HG03045 (cell line): ENCODE measurements at regions not wholly inside any gene's neighbourhood (a gene's known extent, or its start where the extent isn't known, plus 50 kb on each side); places are given as distances from the start of the nearest gene placed in this dataset.
"Not testable (repeated sequence)": the region's sequence is repeated elsewhere in the genome, so short reads cannot be mapped to it uniquely, and the experiment has no call there.

Experiments
- ATAC-seq: cut with Tn5 transposase; IDR thresholded peaks from one replicate; pipeline ENCODE4 v1.9.1; 2021; ENCODE audit warnings: mild to moderate bottlenecking, moderate library complexity; ENCODE audit not compliant: unreplicated experiment

DNA sequence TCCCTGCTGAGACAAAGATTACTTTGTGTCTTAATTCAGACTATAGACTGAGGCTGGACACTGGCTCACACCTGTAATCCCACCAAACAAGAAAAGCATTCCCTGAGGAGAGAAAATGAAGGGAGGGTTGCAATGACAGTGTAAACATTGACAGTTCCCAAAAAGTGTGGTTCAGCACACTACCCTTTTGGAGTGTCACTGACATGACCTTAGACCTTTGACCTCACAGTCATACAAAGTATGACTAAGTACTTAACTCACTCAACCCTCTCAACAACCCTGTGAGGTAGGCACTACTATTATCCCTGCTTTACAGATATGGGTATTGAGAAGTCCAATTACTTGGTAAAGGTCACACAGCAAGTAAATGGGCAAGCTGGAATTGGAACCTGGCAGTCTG is 341.7 kb downstream of the LRRC3B start:
- no peak for ATAC-seq

DNA sequence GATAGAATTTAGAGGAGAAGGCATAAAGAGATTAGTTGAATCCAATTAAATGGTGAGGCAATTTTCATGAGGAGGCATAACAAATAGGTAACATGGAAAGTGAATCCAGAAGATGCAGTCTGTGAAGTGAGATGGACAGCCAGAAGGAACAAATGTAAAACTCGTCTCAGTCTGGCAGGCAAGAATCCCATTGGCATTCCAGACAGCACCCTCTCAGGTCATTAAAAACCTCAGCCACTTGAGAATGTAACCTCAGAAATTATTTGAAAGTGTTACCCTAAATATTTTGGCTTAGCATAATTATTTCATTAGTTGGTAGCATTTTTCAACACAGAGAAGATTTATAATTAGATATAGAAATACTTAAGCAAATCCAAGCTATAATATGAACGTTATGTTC is 342.3 kb downstream of the LRRC3B start:
- no peak for ATAC-seq

DNA sequence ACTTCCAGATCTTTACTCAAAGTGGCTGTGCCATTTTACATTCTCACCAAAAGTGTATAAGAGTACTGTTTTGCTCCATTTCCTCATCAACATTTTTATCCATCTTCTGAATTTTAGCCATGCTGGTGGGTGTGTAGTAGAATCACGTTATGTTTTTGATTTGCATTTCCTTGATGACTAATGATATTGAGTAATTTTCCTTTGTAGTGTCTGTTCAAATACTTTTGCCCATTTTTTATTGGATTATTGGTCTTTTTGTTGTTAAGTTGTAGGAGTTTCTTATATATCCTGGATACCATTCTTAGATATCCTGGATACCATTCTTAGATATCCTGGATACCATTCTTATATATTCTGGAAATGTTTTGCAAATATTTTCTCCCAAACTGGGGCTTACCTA is 344.9 kb downstream of the LRRC3B start:
- no peak for ATAC-seq

DNA sequence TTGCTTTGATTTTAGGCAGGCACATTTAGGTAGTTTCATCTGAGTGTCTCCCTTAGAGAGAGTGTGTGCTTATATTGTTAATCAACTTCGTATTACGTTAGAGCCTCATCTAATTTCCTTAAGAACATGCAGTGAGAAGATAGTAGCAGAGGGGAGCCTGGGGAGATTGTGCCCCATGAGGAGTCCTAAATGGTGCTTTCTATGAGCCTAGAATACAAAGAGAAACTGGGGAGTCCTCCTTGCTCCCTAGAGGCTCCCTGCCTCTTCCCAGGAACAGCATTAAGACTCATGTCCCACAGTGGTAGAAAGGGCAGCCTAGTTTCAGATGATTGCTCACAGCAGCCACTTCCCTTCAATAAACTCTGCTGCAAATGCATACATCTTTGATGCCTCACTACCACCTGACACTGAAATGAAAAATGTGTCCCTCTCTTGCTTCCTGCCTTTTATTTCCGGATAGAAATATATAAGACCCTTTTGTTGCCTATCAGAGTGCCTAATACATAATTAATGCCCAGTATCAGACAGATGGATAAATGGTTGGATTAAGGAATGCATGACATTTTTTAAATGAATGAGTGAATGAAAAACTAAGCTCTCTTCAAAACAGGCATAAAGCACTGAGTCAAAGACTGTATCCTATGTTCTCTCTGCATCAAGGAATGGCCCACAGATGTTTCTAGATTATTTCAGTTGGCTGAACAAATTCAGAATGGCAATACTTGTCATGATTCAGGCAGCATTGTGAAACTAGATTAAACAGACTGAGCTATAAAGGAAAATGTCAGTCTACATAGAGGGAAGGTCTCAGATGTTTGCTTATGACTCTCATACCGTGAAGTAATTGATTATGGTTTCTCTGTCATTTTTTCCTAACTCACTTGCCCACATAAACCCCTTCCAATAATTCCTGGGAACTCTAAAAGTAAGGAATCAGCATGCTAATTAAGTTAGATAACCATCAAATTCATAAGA is 362.1 kb downstream of the LRRC3B start:
- no peak for ATAC-seq

DNA sequence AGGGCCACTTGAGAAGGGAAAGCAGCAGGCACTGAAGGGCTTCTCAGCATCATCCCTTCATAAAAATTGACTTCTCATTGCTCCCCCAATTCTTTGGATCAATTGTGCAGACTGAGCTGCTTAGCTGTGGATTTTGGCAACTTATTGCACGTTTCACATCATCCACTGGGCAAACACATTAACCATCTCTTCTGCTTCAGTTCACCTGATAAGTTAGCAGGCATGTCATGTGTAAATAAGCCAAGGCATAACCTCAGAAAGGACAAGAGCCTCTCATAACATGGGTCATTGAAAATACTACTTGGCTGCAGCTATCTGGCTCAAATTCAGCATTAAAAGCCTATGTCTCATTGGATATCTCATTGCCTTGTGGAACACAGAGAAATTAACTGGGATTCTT is 366.5 kb downstream of the LRRC3B start:
- no peak for ATAC-seq

DNA sequence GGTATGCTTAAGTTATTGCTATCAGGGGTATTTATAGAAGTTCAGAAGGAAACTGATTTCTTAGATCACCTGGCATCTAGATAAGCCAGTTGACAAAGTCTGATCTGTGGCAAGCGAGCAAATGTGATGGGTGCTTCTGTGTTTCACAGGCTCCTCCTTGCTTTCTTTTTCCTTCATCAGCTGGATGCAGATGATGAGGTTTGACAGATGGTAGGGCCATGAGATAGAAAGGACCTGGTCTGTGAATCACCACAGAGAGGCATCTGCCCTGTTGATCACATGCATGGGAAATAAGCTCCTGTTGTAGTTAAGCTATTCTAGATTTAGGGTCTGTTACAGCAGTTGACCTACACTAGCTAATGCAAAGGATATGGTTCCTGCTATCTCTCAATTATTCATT is 372.0 kb downstream of the NEK10 start:
- no peak for ATAC-seq

DNA sequence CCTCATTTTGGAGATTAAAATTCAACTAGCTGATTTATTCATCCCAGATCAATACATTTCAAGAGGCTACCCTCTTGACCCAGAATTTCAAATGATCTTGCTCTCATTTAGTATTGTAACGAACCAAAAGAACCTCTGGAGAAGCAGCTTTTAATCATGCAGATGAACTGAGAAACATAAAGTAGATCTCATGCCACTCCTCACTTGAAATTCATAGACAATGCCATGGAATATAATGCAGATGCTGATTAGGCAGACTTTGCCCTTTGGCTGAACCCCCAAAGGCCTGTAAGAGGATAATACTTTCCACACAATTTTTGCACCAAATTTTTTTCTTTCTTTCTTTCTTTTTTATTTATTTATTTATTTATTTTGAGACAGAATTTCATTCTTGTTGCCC is 358.3 kb downstream of the NEK10 start:
- no peak for ATAC-seq

DNA sequence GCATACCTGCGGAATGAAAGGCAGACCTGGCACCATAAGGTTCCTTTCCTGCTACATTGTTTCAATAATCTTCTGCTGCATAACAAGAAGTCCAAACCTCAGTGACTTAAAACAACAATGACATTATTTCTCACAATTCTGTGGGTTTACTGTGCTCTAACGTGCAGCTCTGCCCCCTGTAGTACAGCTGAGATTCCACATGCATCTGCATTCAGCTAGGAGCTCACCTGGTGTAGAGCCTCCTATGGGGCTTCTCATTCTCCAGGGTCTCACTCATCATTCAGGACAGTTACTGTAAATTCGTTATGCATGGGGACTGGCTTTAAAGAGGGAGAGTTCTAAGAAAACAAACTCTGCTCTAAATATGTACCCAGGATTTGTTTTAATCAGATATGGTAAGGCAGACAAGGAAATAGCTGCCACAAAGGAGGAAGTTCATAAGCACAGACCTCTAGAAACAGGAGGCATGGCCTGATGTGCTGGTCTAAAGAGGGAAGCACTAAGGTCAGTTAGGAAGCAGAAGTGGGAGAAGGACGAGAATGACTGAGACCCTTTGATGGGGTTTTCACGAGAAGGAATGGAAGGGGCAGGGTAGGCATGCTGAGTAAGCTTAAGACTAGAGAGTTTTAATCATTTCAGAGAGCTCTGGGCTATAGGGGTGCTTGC is 347.0 kb downstream of the NEK10 start:
- ATAC-seq, result no peak

DNA sequence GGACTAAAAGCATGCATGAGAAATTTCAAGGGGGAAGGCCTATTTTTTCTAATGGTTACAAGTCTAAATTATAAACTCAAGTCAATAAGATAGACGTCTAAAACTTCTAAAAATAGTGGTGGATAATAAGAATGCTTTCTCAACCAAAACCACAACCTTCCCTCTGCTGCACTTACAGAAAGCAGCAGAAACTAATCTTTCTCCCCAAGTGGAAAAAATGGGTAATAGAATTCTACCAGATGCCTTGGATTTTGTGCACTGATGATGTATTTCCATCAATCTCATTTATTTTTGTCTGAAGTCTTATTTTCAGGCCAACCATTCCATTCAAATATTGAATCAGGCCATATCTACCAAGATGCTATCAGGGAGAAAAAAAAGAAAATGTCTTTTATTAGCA is 344.7 kb downstream of the NEK10 start:
- ATAC-seq, result no peak

DNA sequence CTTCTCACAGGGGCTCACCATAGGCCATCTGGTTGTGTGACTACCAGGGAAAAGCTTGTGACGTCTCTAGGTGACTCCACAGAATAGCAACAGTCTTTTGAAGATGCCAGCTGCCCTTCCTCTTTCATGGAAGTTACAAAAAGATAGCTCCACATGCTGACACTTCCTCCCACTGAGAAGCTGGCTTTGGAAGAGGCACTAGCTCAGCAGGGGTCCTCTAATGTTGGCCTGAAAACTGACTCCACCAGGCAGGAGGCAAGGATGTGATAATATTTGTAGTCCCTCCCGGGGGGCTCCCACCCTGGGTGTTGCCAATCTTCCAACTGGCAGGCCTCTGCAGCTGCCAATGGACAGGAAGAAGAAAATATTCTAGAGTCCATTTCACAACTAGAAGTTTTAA is 343.5 kb downstream of the NEK10 start:
- no peak for ATAC-seq

DNA sequence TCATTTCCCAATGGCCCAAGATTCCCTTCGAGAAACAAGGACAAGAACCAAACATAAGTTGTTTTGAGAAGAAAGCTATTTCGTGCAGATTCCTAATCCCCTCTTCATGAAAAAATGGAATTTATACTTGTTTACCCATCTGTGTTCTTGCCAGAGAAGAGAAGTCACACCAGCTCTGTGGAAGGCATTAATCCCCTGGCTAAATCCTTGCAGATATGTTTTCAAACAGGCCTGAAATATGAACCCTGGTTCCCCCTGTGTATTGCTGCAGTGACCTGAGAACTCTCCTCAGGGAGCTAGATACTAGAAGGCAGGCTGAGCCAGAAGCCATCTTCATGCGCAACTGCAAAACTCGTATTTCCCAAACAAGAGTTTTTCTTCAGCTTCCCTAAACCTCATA is 337.7 kb downstream of the NEK10 start:
- ATAC-seq, result no peak

DNA sequence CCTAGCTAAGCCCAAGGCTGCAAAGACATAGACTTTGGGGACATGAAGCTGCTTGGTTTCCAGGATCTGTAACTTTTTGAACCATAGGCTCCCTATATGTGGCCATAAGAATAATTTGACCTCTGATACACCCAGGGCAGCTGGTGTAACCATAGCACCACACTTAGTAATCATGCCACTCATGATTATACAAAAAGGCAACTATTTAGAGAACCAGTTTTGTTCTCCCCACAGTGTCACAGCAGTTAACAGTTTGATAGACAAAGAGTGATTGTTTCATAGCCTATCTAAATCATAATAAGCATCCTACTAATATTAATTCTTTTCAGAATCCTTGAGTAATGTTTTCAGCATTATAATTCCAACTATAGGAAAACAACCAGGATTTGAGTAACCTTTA is 334.9 kb downstream of the NEK10 start:
- ATAC-seq, result no peak

DNA sequence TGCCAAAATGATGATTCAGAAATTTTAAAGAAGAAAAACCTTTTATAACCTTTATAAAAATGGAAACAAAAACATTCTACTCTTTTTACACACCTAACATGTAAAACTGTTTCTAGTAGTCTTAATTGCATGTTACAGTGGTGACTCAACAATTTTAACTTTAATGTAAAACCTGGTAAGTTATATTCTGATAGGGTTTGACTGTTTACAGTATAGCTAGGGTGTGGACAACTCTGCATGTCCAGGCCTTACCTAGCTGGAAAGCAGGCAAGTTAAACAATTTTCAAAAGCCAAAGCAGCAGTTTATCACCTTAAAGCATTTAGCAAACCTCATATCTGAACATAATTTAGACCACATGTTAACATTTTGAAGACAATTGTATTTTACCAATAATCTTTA is 328.5 kb downstream of the NEK10 start:
- no peak for ATAC-seq

DNA sequence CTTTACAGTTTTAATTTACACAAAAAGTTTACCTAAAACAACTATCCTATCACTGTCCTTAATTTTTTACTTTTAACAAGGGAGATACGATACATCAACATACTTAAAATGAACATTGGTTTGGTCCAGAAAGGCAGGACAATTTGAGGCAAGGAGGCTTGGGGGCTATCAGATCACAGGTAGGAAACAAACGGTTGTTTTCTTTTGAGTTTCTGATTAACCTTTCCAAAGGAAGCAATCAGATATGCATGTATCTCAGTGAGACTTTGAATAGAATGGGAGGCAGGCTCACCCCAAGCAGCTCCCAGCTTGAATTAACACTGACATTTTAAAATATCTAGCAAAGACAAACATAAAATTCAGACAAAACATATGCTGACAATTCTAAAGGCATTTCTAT is 326.6 kb downstream of the NEK10 start:
- not testable (repeated sequence) for ATAC-seq

DNA sequence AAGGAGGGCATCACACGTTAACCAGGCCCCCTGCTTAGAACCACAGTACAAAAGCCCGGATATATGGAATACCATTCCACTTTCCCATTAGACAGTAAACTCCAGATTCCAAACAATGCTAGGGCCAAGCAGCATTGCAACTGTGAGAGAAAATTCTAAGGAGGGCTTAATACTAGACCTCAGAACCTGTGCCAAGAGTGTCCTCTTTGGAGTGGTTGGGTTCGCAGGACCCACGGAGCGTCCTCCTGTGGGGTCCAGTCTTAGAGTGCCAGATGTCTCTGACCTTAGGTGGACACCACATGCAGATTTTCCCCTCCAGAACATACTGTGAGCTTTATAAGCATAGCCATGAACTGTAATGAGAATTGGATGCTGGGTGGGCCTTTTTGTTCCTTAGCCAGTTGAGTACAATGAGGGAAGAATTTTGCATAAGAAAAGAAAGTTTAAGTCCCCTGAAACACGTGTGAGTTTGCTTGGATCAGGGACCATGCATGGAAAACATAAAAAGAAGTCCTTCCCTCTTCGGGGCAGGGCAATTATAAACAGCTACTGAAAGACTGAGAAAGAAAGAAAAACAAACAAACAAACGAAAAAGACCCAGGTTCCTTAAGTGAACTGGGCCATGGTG is 325.7 kb downstream of the NEK10 start:
- no peak for ATAC-seq

DNA sequence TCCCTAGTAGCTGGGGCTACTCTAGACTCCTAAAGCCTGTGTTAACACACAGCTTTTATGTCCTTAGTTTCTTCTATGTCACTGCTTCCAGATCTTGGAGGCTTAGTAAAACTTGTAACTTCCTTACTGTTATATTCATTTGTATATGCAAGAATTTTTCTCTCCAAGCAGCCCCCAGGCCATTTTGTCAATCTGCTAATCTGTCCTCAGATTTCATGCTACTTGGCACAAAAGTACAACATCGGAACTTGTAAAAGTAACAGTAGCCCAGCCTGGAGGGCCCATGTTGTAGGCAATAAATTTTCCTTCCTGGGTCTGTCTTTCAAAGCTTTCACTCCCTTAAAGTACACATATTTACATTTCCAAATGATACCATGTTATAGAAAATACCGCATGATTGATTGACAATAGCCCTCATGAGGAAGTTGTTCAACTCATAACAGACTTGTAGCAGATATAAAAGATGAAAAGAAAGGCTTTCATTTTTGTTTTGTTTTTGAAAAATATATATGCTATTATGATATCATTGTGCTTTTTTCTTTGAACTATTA is 324.2 kb downstream of the NEK10 start:
- no peak for ATAC-seq

DNA sequence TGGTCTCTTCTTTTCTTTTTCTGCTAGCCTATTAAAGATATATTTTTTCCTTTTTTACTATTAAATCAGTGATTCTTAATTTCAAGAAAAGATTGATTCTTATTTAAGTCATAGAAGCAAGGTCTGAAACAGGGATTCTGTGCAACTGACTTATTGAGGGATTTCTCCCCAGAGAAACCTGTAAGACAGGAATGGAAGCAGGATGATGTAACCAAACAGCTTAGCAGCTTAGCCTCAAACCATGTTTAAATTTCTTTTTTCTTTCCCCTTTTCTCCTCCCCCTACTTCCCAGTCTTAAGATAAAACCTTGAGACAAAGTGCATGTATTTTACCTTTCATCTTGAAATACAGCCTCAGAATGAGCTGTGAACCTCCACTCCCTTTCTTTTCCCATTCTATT is 322.8 kb downstream of the NEK10 start:
- ATAC-seq, result no peak

DNA sequence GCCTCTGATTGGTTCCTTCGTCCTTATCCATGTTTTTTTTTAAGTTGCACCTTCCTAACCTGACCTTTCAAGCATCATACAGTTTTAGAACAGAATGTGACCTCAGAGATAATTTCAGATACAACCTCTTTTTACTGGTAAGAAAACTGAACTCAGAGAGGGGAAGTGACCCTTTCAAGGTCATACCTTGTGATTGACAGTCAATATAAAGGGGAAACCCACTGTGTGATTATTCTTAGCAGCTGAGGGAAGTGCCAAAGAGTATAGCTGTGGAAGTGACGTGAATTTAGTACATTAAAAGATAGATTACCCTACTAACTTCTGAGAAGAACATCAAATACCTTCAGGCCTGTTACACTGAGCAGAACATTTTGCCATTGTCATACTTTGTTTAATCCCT is 319.4 kb downstream of the NEK10 start:
- ATAC-seq, result no peak

DNA sequence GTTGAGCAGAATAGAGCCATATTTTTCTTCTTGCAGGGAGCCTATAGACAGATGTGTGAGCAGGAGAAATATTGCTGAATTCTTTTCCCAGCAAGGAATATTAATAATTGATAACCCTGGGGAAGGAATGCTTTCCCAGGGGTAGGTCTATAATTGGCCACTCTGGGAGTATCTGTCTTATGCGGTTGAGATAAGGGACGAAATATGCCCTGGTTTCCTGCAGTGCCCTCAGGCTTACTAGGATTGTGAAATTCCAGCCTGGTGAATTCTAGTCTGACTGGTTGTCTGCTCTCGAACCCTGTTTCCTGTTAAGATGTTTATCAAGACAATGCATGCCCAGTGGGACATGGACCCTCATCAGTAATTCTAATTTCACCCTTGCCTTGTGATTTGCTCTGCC is 317.7 kb downstream of the NEK10 start:
- not testable (repeated sequence) for ATAC-seq

DNA sequence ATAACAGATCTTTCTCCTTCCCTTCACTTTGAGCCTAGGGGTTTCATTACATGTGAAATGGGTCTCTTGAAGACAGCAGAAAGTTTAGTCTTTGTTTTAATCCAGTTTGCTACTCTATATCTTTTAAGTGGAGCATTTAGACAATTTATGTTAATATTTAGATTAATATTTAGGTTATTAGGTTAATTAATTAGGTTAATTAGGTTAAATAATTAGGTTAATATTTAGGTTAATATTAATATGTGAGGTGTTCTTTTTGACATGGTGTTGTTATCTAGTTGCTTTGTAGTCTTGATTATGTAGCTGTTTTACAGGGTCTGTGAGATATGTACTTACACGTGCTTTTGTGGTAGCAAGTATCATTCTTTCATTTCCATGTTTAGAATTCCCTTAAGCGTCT is 312.9 kb downstream of the NEK10 start:
- no peak for ATAC-seq

DNA sequence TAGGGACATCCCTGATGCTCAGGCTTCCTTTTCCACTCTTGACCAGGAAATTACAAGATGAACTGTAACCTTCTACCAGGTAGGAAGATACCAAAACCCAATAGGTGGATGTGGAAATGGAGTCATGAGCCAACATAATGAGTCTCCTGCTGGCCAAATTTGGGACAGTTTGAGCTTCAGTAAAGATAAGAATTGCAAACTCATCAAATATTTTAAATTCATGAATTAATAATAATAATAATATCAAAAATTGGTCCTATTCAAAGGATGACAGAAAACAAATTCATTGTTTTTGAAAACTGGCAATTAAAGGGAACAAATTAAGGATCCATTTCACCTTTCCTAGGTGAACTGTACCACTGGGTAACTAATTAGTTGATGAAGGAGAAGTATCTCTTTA is 309.7 kb downstream of the NEK10 start:
- ATAC-seq, result no peak
